Endothelial cell of umbilical vein (primary cell): ENCODE measurements at regions not wholly inside any gene's neighbourhood (a gene's known extent, or its start where the extent isn't known, plus 50 kb on each side); places are given as distances from the start of the nearest gene placed in this dataset.

Experiments used
- BruUV-seq: library from RNA; stranded (reverse); fragments of 400-500 nt; replicated peaks from 2 replicates; lab custom pipeline; 2021; lab: Mats Ljungman, UMichigan
- CTCF ChIA-PET: fragments of 300-600, 350-600 bp; sonication (Branson Sonifier 250); formaldehyde crosslinking; loops from one replicate; lab custom pipeline; 2021; ENCODE audit warnings: antibody characterized with exemption, inconsistent platforms; lab: Charles Lee
- POLR2A ChIA-PET: fragments of 300-600, 350-600 bp; sonication (Branson Sonifier 250); formaldehyde crosslinking; loops from one replicate; lab custom pipeline; 2021; ENCODE audit warnings: antibody characterized with exemption, inconsistent platforms; lab: Charles Lee
- DNase-seq: peaks from one replicate; pipeline ENCODE4 v3.0.0-alpha.2; 2011; ENCODE audit warnings: low read depth, low spot score
- FAIRE-seq: peaks from 2 replicates; lab custom pipeline; 2011; peaks lifted over from hg19 to GRCh38; lab: Jason Lieb, UNC
- H2AFZ ChIP-seq: 2 replicates; pipeline ENCODE4 v1.6.0; 2012; ENCODE audit warnings: low read depth, low read length, control low read depth, inconsistent platforms
- H3K27ac ChIP-seq: 2 replicates; pipeline ENCODE4 v1.5.1; 2011; ENCODE audit warnings: low read depth, mild to moderate bottlenecking, control low read depth, low read length, moderate library complexity; ENCODE audit not compliant: insufficient read depth
- H3K27me3 ChIP-seq, 2 experiments: 2 replicates each; pipeline versions ENCODE4 v1.6.0 to v1.6.1; 2011; ENCODE audit warnings: low read length in 2 of 2, mixed read lengths in 1 of 2; ENCODE audit not compliant: control insufficient read depth in 2 of 2, insufficient read depth in 2 of 2
- H3K36me3 ChIP-seq, 2 experiments: 2 replicates in 1 of 2; 3 replicates in 1 of 2; pipeline ENCODE4 v1.5.1; 2011; ENCODE audit warnings: low read length in 2 of 2, mild to moderate bottlenecking in 1 of 2, moderate library complexity in 1 of 2; ENCODE audit not compliant: control insufficient read depth in 2 of 2, insufficient read depth in 2 of 2; ENCODE audit errors: extremely low read depth in 1 of 2
- H3K4me1 ChIP-seq: 3 replicates; pipeline ENCODE4 v1.5.1; 2011; ENCODE audit warnings: mild to moderate bottlenecking, low read length; ENCODE audit not compliant: control insufficient read depth, insufficient read depth; ENCODE audit errors: extremely low read depth
- H3K4me2 ChIP-seq: 2 replicates; pipeline ENCODE4 v1.6.1; 2011; ENCODE audit warnings: low read length, control low read depth, mixed read lengths; ENCODE audit not compliant: insufficient read depth
- H3K4me3 ChIP-seq, 3 experiments: fragments of 200-600 bp in 1 of 3; sonication (generic), shearing (Covaris generic) in 1 of 3; replicated peaks in 1 of 3; 2 replicates each; pipeline ENCODE4 v1.5.1; 2011 to 2016; ENCODE audit warnings: control low read depth in 3 of 3, low read length in 3 of 3, mild to moderate bottlenecking in 2 of 3, inconsistent platforms in 1 of 3, low read depth in 1 of 3, moderate library complexity in 1 of 3; ENCODE audit not compliant: insufficient read depth in 1 of 3
- H3K79me2 ChIP-seq: 2 replicates; pipeline ENCODE4 v1.6.0; 2012; ENCODE audit warnings: low read length, inconsistent platforms; ENCODE audit not compliant: control insufficient read depth, insufficient read depth
- H3K9ac ChIP-seq: replicated peaks from 2 replicates; pipeline ENCODE3; 2011; ENCODE audit warnings: low read length, control low read depth; ENCODE audit not compliant: insufficient read depth; ENCODE audit errors: extremely low read depth
- H3K9me1 ChIP-seq: replicated peaks from 3 replicates; pipeline ENCODE4 v1.6.0; 2011; ENCODE audit warnings: mild to moderate bottlenecking, low read length; ENCODE audit not compliant: control insufficient read depth, insufficient read depth; ENCODE audit errors: extremely low read depth
- H3K9me3 ChIP-seq: replicated peaks from 2 replicates; pipeline ENCODE4 v1.5.1; 2012; ENCODE audit warnings: low read length, inconsistent platforms; ENCODE audit not compliant: control insufficient read depth, insufficient read depth
- H4K20me1 ChIP-seq: replicated peaks from 2 replicates; pipeline ENCODE3; 2011; ENCODE audit warnings: mild to moderate bottlenecking, low read length; ENCODE audit not compliant: control insufficient read depth, insufficient read depth; ENCODE audit errors: extremely low read depth
- CTCF ChIP-seq, 2 donors: IDR thresholded peaks; 1 replicate in 1 of 2; 2 replicates in 1 of 2; pipeline ENCODE4 v1.5.1; 2011; ENCODE audit warnings: low read length in 2 of 2, mild to moderate bottlenecking in 2 of 2, moderate library complexity in 2 of 2, control low read depth in 1 of 2, inconsistent platforms in 1 of 2, low read depth in 1 of 2; ENCODE audit not compliant: insufficient read depth in 1 of 2; ENCODE audit errors: extremely low read depth in 1 of 2
- EZH2 ChIP-seq: IDR thresholded peaks from 2 replicates; pipeline ENCODE4 v1.6.1; 2012; ENCODE audit warnings: borderline replicate concordance, low read depth, mild to moderate bottlenecking, moderate library complexity, low read length, inconsistent platforms; ENCODE audit not compliant: severe bottlenecking
- FOS ChIP-seq: IDR thresholded peaks from 2 replicates; pipeline ENCODE4 v1.6.1; 2011; ENCODE audit warnings: mild to moderate bottlenecking, low read length, moderate library complexity, borderline replicate concordance; ENCODE audit not compliant: insufficient read depth
- GATA2 ChIP-seq: IDR thresholded peaks from 2 replicates; pipeline ENCODE4 v1.7.0; 2011; ENCODE audit warnings: low read depth, mild to moderate bottlenecking, moderate library complexity, mixed read lengths, low read length; ENCODE audit not compliant: insufficient read length, insufficient read depth
- JUN ChIP-seq: IDR thresholded peaks from 2 replicates; pipeline ENCODE4 v1.6.1; 2011; ENCODE audit warnings: borderline replicate concordance, low read depth; ENCODE audit not compliant: insufficient read length, insufficient read depth
- MAX ChIP-seq: IDR thresholded peaks from 2 replicates; pipeline ENCODE4 v1.6.1; 2011; ENCODE audit not compliant: insufficient read depth, insufficient read length
- MYC ChIP-seq: IDR thresholded peaks from one replicate; pipeline ENCODE4 v1.6.1; 2011; ENCODE audit warnings: mild to moderate bottlenecking, low read depth, low read length
- POLR2A ChIP-seq: IDR thresholded peaks from 2 replicates; pipeline ENCODE4 v1.6.1; 2012; ENCODE audit warnings: low read depth, mild to moderate bottlenecking, control low read depth, low read length
- POLR2AphosphoS5 ChIP-seq: IDR thresholded peaks from 2 replicates; pipeline ENCODE4 v1.6.1; 2012; ENCODE audit warnings: low read depth, mild to moderate bottlenecking, control low read depth, low read length, moderate library complexity; ENCODE audit not compliant: insufficient read depth
- dilution Hi-C: fragments of 300-500 bp; cut with MboI; formaldehyde crosslinking; loops from one replicate; pipeline ENCODE4 v1.15.0; 2019; ENCODE audit warnings: low sequenced_read_pairs; ENCODE audit not compliant: extremely low pct_ligation_motif_present
- intact Hi-C: fragments of 100-400 bp; cut with micrococcal nuclease; formaldehyde crosslinking; loops from one replicate; pipeline ENCODE4 v1.10.0; 2022

GRCh38 chr15:70523616-70524015 is 239.7 kb downstream of the UACA start:
- CTCF ChIA-PET = interaction anchor here (1.0 kb wide), 1 partner anchor 57 kb away, joined by 3 read pairs; no protein-coding TSS in a partner anchor
- dilution Hi-C loops = no loop called here

More at GRCh38 chr15:70523616-70524015, 239.7 kb downstream of the UACA start:
- Histone ChIP-seq H3K27ac (no peak overlapping the region), H3K36me3 (no peaks in the 10 kb centered on the region), H3K4me3 (no peak overlapping the region), H2AFZ (no peak overlapping the region), H3K79me2 (no peaks in the 10 kb centered on the region), H3K9me3 (no peaks in the 10 kb centered on the region), H4K20me1 (no peaks in the 10 kb centered on the region), H3K27me3 (peaks cover 8 to 9% of the 10 kb centered on the region in 2 experiments), H3K9me1 (no peaks in the 10 kb centered on the region), H3K4me1 (peaks cover 5% of the 10 kb centered on the region), H3K9ac (no peak overlapping the region), H3K4me2 (no peak overlapping the region)
- POLR2A ChIA-PET = no interaction called here
- TF ChIP-seq POLR2A (no peak), FOS (no peak), GATA2 (no peak), JUN (no peak), MYC (no peak), POLR2AphosphoS5 (no peak), CTCF (IDR thresholded peaks at IDR 0.05; ENCODE audit: extremely low read depth in 1 of 2, insufficient read depth in 1 of 2, low read depth in 1 of 2, low read length in 2 of 2) (no peak), EZH2 (no peak), MAX (no peak)
- BruUV-seq = no TSS peak
- intact Hi-C loops = no loop called here
- DNase-seq (no peak), FAIRE-seq (no peak)
